22Rv1 (cell line): ENCODE measurements at regions not wholly inside any gene's neighbourhood (a gene's known extent, or its start where the extent isn't known, plus 50 kb on each side); places are given as distances from the start of the nearest gene placed in this dataset.

Experiments
- H3K27ac ChIP-seq: fragments of 450-650 bp; 2 replicates; pipeline ENCODE4 v1.5.1; 2017
- CTCF ChIP-seq: fragments of 450-650 bp; IDR thresholded peaks from 2 replicates; pipeline ENCODE4 v1.5.1; 2017; ENCODE audit warnings: mild to moderate bottlenecking
- ZFX ChIP-seq: fragments of 450-650 bp; IDR thresholded peaks from 2 replicates; pipeline ENCODE4 v1.6.1; 2017; ENCODE audit warnings: antibody characterized with exemption, borderline replicate concordance

- TF ChIP-seq ZFX (no peak), CTCF (no peak)
- no peak overlapping the region for H3K27ac ChIP-seq
These were observed 722.5 kb downstream of the ETS1 start for GRCh38 chr11:127864861-127865260.

GRCh38 chr11:127862406-127862805, 725.0 kb downstream of the ETS1 start:
- H3K27ac ChIP-seq = no peak overlapping the region
- no peak for TF ChIP-seq CTCF
- TF ChIP-seq ZFX = no peak

GRCh38 chr11:127859941-127860354, 727.4 kb downstream of the ETS1 start:
- no peak overlapping the region for H3K27ac ChIP-seq
- TF ChIP-seq CTCF (no peak), ZFX (no peak)

GRCh38 chr11:127844876-127845275, 742.5 kb downstream of the ETS1 start:
- TF ChIP-seq CTCF = no peak
- TF ChIP-seq ZFX = no peak
- no peak overlapping the region for H3K27ac ChIP-seq

GRCh38 chr11:127843483-127844396, 743.6 kb downstream of the ETS1 start:
- H3K27ac ChIP-seq = no peak overlapping the region
- TF ChIP-seq CTCF (peak; percentile 93), ZFX (no peak)

GRCh38 chr11:127825183-127825582, 762.2 kb downstream of the ETS1 start:
- H3K27ac ChIP-seq = no peak overlapping the region
- TF ChIP-seq ZFX = no peak
- TF ChIP-seq CTCF = no peak

GRCh38 chr11:127818625-127819024, 768.7 kb downstream of the ETS1 start:
- no peak overlapping the region for H3K27ac ChIP-seq
- TF ChIP-seq CTCF (no peak), ZFX (no peak)
